HEK293 (cell line): ENCODE measurements at regions not wholly inside any gene's neighbourhood (a gene's known extent, or its start where the extent isn't known, plus 50 kb on each side); places are given as distances from the start of the nearest gene placed in this dataset.

Experiments
- CTCF ChIA-PET: fragments of 350-600 bp; formaldehyde crosslinking; extraction: SDS; loops from one replicate; lab custom pipeline; 2021; ENCODE audit warnings: antibody characterized with exemption; lab: Yijun Ruan, JAX
- POLR2A ChIA-PET: fragments of 300-600 bp; formaldehyde crosslinking; extraction: SDS; loops from one replicate; lab custom pipeline; 2020; ENCODE audit warnings: antibody characterized with exemption, inconsistent platforms; lab: Yijun Ruan, JAX
- H3K27ac ChIP-seq: fragments of 200-500 bp; sonication (Bioruptor generic); 2 replicates; pipeline ENCODE4 v1.5.1; 2014; ENCODE audit warnings: low read depth, low read length, control low read depth, inconsistent platforms; ENCODE audit errors: extremely low read depth
- H3K36me3 ChIP-seq, 2 experiments: fragments of 200-500 bp in 1 of 2; sonication (Bioruptor generic) in 1 of 2; 1 replicate in 1 of 2; 2 replicates in 1 of 2; pipeline ENCODE4 v1.5.1; 2014 to 2017; ENCODE audit warnings: inconsistent platforms in 2 of 2, low read length in 2 of 2; ENCODE audit not compliant: control insufficient read depth in 2 of 2, insufficient read depth in 1 of 2
- H3K4me1 ChIP-seq: fragments of 200-500 bp; sonication (Bioruptor generic); 2 replicates; pipeline ENCODE4 v1.5.1; 2014; ENCODE audit warnings: mild to moderate bottlenecking, low read length, inconsistent platforms; ENCODE audit not compliant: control insufficient read depth, insufficient read depth
- H3K4me3 ChIP-seq: 2 replicates; pipeline ENCODE4 v1.5.1; 2011; ENCODE audit warnings: low read depth, mild to moderate bottlenecking, control low read depth, low read length, moderate library complexity
- H3K9me3 ChIP-seq: fragments of 200-500 bp; sonication (Bioruptor generic); 2 replicates; pipeline ENCODE4 v1.5.1; 2014; ENCODE audit warnings: low read depth, low read length, inconsistent platforms; ENCODE audit not compliant: control insufficient read depth, insufficient read depth
- BCL11A ChIP-seq: fragments of 450-650 bp; formaldehyde crosslinking; IDR thresholded peaks from 2 replicates; pipeline ENCODE4 v1.5.1; 2016; ENCODE audit warnings: low read depth, missing biosample characterization, missing genetic modification characterization
- CTCF ChIP-seq: fragments of 450-650 bp; formaldehyde crosslinking; IDR thresholded peaks from 2 replicates; pipeline ENCODE4 v1.5.1; 2016; ENCODE audit warnings: missing biosample characterization, missing genetic modification characterization
- GLI2 ChIP-seq: fragments of 450-650 bp; formaldehyde crosslinking; IDR thresholded peaks from 2 replicates; pipeline ENCODE4; 2017; ENCODE audit warnings: missing biosample characterization, missing genetic modification characterization, low read depth, borderline replicate concordance
- HOXD13 ChIP-seq: sonication (generic); formaldehyde crosslinking; IDR thresholded peaks from 2 replicates; pipeline ENCODE4 v1.8.0; 2022; ENCODE audit warnings: missing genetic modification reagents, borderline replicate concordance
- KLF9 ChIP-seq: fragments of 450-650 bp; formaldehyde crosslinking; IDR thresholded peaks from 2 replicates; pipeline ENCODE4 v1.5.1; 2016; ENCODE audit warnings: missing biosample characterization, missing genetic modification characterization, low read depth
- MZF1 ChIP-seq: fragments of 450-650 bp; formaldehyde crosslinking; IDR thresholded peaks from 2 replicates; pipeline ENCODE4 v1.5.1; 2017; ENCODE audit warnings: missing biosample characterization, missing genetic modification characterization, borderline replicate concordance
- WT1 ChIP-seq: fragments of 450-650 bp; formaldehyde crosslinking; IDR thresholded peaks from 2 replicates; pipeline ENCODE4 v1.5.1; 2016; ENCODE audit warnings: missing biosample characterization, missing genetic modification characterization
- YY1 ChIP-seq: fragments of 450-650 bp; formaldehyde crosslinking; IDR thresholded peaks from 2 replicates; pipeline ENCODE4 v1.5.1; 2018; ENCODE audit warnings: missing biosample characterization, missing genetic modification characterization
- ZBTB49 ChIP-seq: fragments of 450-650 bp; formaldehyde crosslinking; IDR thresholded peaks from 2 replicates; pipeline ENCODE4 v1.5.1; 2016; ENCODE audit warnings: missing biosample characterization, missing genetic modification characterization, low read depth
- ZIC2 ChIP-seq: fragments of 450-650 bp; formaldehyde crosslinking; IDR thresholded peaks from 2 replicates; pipeline ENCODE4 v1.5.1; 2016; ENCODE audit warnings: missing biosample characterization, missing genetic modification characterization
- ZNF112 ChIP-seq: fragments of 450-650 bp; formaldehyde crosslinking; IDR thresholded peaks from 2 replicates; pipeline ENCODE4 v1.5.0; 2017; ENCODE audit warnings: missing biosample characterization, missing genetic modification characterization
- ZNF114 ChIP-seq: fragments of 450-650 bp; formaldehyde crosslinking; IDR thresholded peaks from 2 replicates; pipeline ENCODE4 v1.5.0; 2017; ENCODE audit warnings: missing biosample characterization, missing genetic modification characterization
- ZNF214 ChIP-seq: fragments of 450-650 bp; formaldehyde crosslinking; IDR thresholded peaks from 2 replicates; pipeline ENCODE4 v1.5.1; 2017; ENCODE audit warnings: missing biosample characterization, mild to moderate bottlenecking, missing genetic modification characterization, borderline replicate concordance
- ZNF23 ChIP-seq: fragments of 450-650 bp; formaldehyde crosslinking; IDR thresholded peaks from 2 replicates; pipeline ENCODE4 v1.5.1; 2016; ENCODE audit warnings: missing biosample characterization, missing genetic modification characterization, borderline replicate concordance
- ZNF354C ChIP-seq: fragments of 450-650 bp; formaldehyde crosslinking; IDR thresholded peaks from 2 replicates; pipeline ENCODE4 v1.5.1; 2016; ENCODE audit warnings: missing biosample characterization, missing genetic modification characterization, low read depth, borderline replicate concordance
- ZNF394 ChIP-seq: fragments of 450-650 bp; formaldehyde crosslinking; IDR thresholded peaks from 2 replicates; pipeline ENCODE4 v1.5.1; 2016; ENCODE audit warnings: missing biosample characterization, missing genetic modification characterization, mild to moderate bottlenecking, moderate library complexity, borderline replicate concordance
- ZNF473 ChIP-seq: fragments of 450-650 bp; formaldehyde crosslinking; IDR thresholded peaks from 2 replicates; pipeline ENCODE4 v1.5.1; 2017; ENCODE audit warnings: missing biosample characterization, missing genetic modification characterization
- ZNF48 ChIP-seq: fragments of 450-650 bp; formaldehyde crosslinking; IDR thresholded peaks from 2 replicates; pipeline ENCODE4 v1.5.1; 2016; ENCODE audit warnings: missing biosample characterization, missing genetic modification characterization
- ZNF501 ChIP-seq: fragments of 450-650 bp; formaldehyde crosslinking; IDR thresholded peaks from 2 replicates; pipeline ENCODE4 v1.5.1; 2016; ENCODE audit warnings: missing biosample characterization, missing genetic modification characterization
- ZNF514 ChIP-seq: fragments of 450-650 bp; formaldehyde crosslinking; IDR thresholded peaks from 2 replicates; pipeline ENCODE4 v1.5.1; 2016; ENCODE audit warnings: missing biosample characterization, missing genetic modification characterization
- ZNF544 ChIP-seq: fragments of 450-650 bp; formaldehyde crosslinking; IDR thresholded peaks from 2 replicates; pipeline ENCODE4 v1.5.0; 2017; ENCODE audit warnings: missing biosample characterization, missing genetic modification characterization
- ZNF561 ChIP-seq: fragments of 450-650 bp; IDR thresholded peaks from 2 replicates; pipeline ENCODE4 v1.5.1; 2018; ENCODE audit warnings: missing biosample characterization, missing genetic modification characterization, borderline replicate concordance
- ZNF571 ChIP-seq: fragments of 450-650 bp; formaldehyde crosslinking; IDR thresholded peaks from 2 replicates; pipeline ENCODE4 v1.5.0; 2017; ENCODE audit warnings: missing biosample characterization, missing genetic modification characterization
- ZNF623 ChIP-seq: fragments of 450-650 bp; formaldehyde crosslinking; IDR thresholded peaks from 2 replicates; pipeline ENCODE4 v1.5.1; 2016; ENCODE audit warnings: missing biosample characterization, missing genetic modification characterization
- ZNF664 ChIP-seq: fragments of 450-650 bp; formaldehyde crosslinking; IDR thresholded peaks from 2 replicates; pipeline ENCODE4 v1.5.1; 2016; ENCODE audit warnings: missing biosample characterization, missing genetic modification characterization
- ZNF792 ChIP-seq: fragments of 450-650 bp; formaldehyde crosslinking; IDR thresholded peaks from 2 replicates; pipeline ENCODE4 v1.5.1; 2016; ENCODE audit warnings: missing biosample characterization, missing genetic modification characterization
- ZNF830 ChIP-seq: fragments of 450-650 bp; IDR thresholded peaks from 2 replicates; pipeline ENCODE4 v1.5.0; 2018; ENCODE audit warnings: missing biosample characterization, missing genetic modification characterization, low read depth, mild to moderate bottlenecking, moderate library complexity
- ZNF843 ChIP-seq: fragments of 450-650 bp; formaldehyde crosslinking; IDR thresholded peaks from 2 replicates; pipeline ENCODE4 v1.5.1; 2016; ENCODE audit warnings: missing biosample characterization, missing genetic modification characterization
- ZSCAN18 ChIP-seq: fragments of 450-650 bp; formaldehyde crosslinking; IDR thresholded peaks from 2 replicates; pipeline ENCODE4 v1.5.1; 2016; ENCODE audit warnings: missing biosample characterization, missing genetic modification characterization
- TF ChIP-seq, protein P1 (sequence below): fragments of 450-650 bp; formaldehyde crosslinking; IDR thresholded peaks from 2 replicates; pipeline ENCODE4 v1.5.1; 2016; ENCODE audit warnings: missing biosample characterization, missing genetic modification characterization
- TF ChIP-seq, protein P2 (sequence below): sonication (generic); formaldehyde crosslinking; IDR thresholded peaks from 2 replicates; pipeline ENCODE4 v1.8.1; 2022; ENCODE audit warnings: mild to moderate bottlenecking, moderate library complexity, missing genetic modification reagents

GRCh38 chr16:79794941-79795340 lies 194.4 kb upstream of the MAF start:
- Histone ChIP-seq H3K36me3 (no peaks in the 10 kb centered on the region), H3K4me3 (no peak overlapping the region), H3K27ac (no peak overlapping the region), H3K4me1 (no peaks in the 10 kb centered on the region), H3K9me3 (no peaks in the 10 kb centered on the region)
- CTCF ChIA-PET: no interaction called here
- TF ChIP-seq, protein P1, sequence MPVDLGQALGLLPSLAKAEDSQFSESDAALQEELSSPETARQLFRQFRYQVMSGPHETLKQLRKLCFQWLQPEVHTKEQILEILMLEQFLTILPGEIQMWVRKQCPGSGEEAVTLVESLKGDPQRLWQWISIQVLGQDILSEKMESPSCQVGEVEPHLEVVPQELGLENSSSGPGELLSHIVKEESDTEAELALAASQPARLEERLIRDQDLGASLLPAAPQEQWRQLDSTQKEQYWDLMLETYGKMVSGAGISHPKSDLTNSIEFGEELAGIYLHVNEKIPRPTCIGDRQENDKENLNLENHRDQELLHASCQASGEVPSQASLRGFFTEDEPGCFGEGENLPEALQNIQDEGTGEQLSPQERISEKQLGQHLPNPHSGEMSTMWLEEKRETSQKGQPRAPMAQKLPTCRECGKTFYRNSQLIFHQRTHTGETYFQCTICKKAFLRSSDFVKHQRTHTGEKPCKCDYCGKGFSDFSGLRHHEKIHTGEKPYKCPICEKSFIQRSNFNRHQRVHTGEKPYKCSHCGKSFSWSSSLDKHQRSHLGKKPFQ: no peak
- no peak for TF ChIP-seq ZIC2 (tag by site-specific recombination)
- no peak for TF ChIP-seq HOXD13
- no peak for TF ChIP-seq ZNF843
- no peak for TF ChIP-seq ZNF830 (tag by site-specific recombination)
- no peak for TF ChIP-seq WT1 (tag by site-specific recombination)
- TF ChIP-seq KLF9: no peak
- no peak for TF ChIP-seq ZNF501
- no peak for TF ChIP-seq CTCF (tag by site-specific recombination)
- TF ChIP-seq ZNF112: no peak
- TF ChIP-seq ZBTB49 (tag by site-specific recombination): no peak
- TF ChIP-seq ZNF354C (tag by site-specific recombination): no peak
- no peak for TF ChIP-seq ZNF571
- no peak for TF ChIP-seq ZNF48
- TF ChIP-seq ZNF114 (tag by site-specific recombination): no peak
- no peak for TF ChIP-seq ZNF514
- no peak for TF ChIP-seq ZNF544 (tag by site-specific recombination)
- TF ChIP-seq ZNF23 (tag by site-specific recombination): no peak
- TF ChIP-seq MZF1: no peak
- no peak for TF ChIP-seq ZNF473 (tag by site-specific recombination)
- POLR2A ChIA-PET: no interaction called here

- H3K4me3 ChIP-seq: no peak overlapping the region
- H3K9me3 ChIP-seq: no peaks in the 10 kb centered on the region
- H3K27ac ChIP-seq: no peak overlapping the region
- H3K4me1 ChIP-seq: no peaks in the 10 kb centered on the region
- CTCF ChIA-PET: interaction anchor here (0.7 kb wide), 1 partner anchor 689 kb away, joined by 3 read pairs; no protein-coding TSS in a partner anchor
- POLR2A ChIA-PET: no interaction called here
- no peaks in the 10 kb centered on the region for H3K36me3 ChIP-seq
- no peak for TF ChIP-seq GLI2 (tag by site-specific recombination)
- no peak for TF ChIP-seq ZNF214 (tag by site-specific recombination)
- TF ChIP-seq ZSCAN18 (tag by site-specific recombination): no peak
- TF ChIP-seq ZNF664: no peak
- TF ChIP-seq, protein P2, sequence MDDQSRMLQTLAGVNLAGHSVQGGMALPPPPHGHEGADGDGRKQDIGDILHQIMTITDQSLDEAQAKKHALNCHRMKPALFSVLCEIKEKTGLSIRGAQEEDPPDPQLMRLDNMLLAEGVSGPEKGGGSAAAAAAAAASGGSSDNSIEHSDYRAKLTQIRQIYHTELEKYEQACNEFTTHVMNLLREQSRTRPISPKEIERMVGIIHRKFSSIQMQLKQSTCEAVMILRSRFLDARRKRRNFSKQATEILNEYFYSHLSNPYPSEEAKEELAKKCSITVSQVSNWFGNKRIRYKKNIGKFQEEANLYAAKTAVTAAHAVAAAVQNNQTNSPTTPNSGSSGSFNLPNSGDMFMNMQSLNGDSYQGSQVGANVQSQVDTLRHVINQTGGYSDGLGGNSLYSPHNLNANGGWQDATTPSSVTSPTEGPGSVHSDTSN (CRISPR knock-in tag): no peak
- TF ChIP-seq ZNF561 (tag by site-specific recombination): no peak
- TF ChIP-seq ZNF623: no peak
- TF ChIP-seq BCL11A (tag by site-specific recombination): no peak
- no peak for TF ChIP-seq ZNF792 (tag by site-specific recombination)
- no peak for TF ChIP-seq ZNF394
- TF ChIP-seq YY1 (tag by site-specific recombination): no peak
Observed at GRCh38 chr16:79792664-79793351, 192.3 kb upstream of the MAF start.
